GM21528 (cell line): ENCODE measurements at regions not wholly inside any gene's neighbourhood (a gene's known extent, or its start where the extent isn't known, plus 50 kb on each side); places are given as distances from the start of the nearest gene placed in this dataset.

Experiments
- ATAC-seq: cut with Tn5 transposase; IDR thresholded peaks from one replicate; pipeline ENCODE4 v1.9.1; 2021; ENCODE audit warnings: mild to moderate bottlenecking, moderate library complexity; ENCODE audit not compliant: unreplicated experiment, low FRiP score

- ATAC-seq: no peak
These were observed 321.0 kb downstream of the RPS6KC1 start for GRCh38 chr1:213371847-213372619.

- ATAC-seq: peak; percentile 83
These were observed 323.3 kb downstream of the RPS6KC1 start for GRCh38 chr1:213374369-213374768.

GRCh38 chr1:213375002-213375401, 324.0 kb downstream of the RPS6KC1 start:
- ATAC-seq: no peak

GRCh38 chr1:213376862-213377372, 325.9 kb downstream of the RPS6KC1 start:
- ATAC-seq: no peak

- ATAC-seq: no peak
These were observed 329.8 kb downstream of the RPS6KC1 start for GRCh38 chr1:213380865-213381264.

GRCh38 chr1:213381572-213382084, 330.6 kb downstream of the RPS6KC1 start:
- ATAC-seq: no peak

- ATAC-seq: no peak
These were observed 332.4 kb downstream of the RPS6KC1 start for GRCh38 chr1:213383465-213383864.

- ATAC-seq: no peak
These were observed 334.2 kb downstream of the RPS6KC1 start for GRCh38 chr1:213385201-213385600.

- no peak for ATAC-seq
These were observed 334.8 kb downstream of the RPS6KC1 start for GRCh38 chr1:213385806-213386324.

GRCh38 chr1:213387380-213388015, 336.5 kb downstream of the RPS6KC1 start:
- no peak for ATAC-seq

GRCh38 chr1:213388199-213388598, 337.2 kb downstream of the RPS6KC1 start:
- no peak for ATAC-seq

- no peak for ATAC-seq
These were observed 338.1 kb downstream of the RPS6KC1 start for GRCh38 chr1:213389061-213389581.

- ATAC-seq: no peak
These were observed 340.4 kb downstream of the RPS6KC1 start for GRCh38 chr1:213391445-213391844.

- ATAC-seq: no peak
These were observed 342.8 kb downstream of the RPS6KC1 start for GRCh38 chr1:213393860-213394259.

GRCh38 chr1:213394837-213395236, 343.8 kb downstream of the RPS6KC1 start:
- ATAC-seq: no peak

- ATAC-seq: no peak
These were observed 346.6 kb downstream of the RPS6KC1 start for GRCh38 chr1:213397638-213398037.

GRCh38 chr1:213399695-213400094, 348.7 kb downstream of the RPS6KC1 start:
- no peak for ATAC-seq

GRCh38 chr1:213409208-213409631, 358.2 kb downstream of the RPS6KC1 start:
- no peak for ATAC-seq

- ATAC-seq: no peak
These were observed 358.9 kb downstream of the RPS6KC1 start for GRCh38 chr1:213409971-213410370.

GRCh38 chr1:213414346-213414745, 363.3 kb downstream of the RPS6KC1 start:
- no peak for ATAC-seq

GRCh38 chr1:213414911-213415310, 363.9 kb downstream of the RPS6KC1 start:
- no peak for ATAC-seq
